ENCODE measurements at regions not wholly inside any gene's neighbourhood (a gene's known extent, or its start where the extent isn't known, plus 50 kb on each side); places are given as distances from the start of the nearest gene placed in this dataset.

- TF ChIP-seq CTCF (IDR thresholded peaks at IDR 0.05), result no peak
- no peak for TF ChIP-seq REST (IDR thresholded peaks at IDR 0.05; ENCODE audit: insufficient read depth in 1 of 2, low read depth in 2 of 2, low read length in 1 of 2)
- TF ChIP-seq POLR2AphosphoS5 (IDR thresholded peaks at IDR 0.05; ENCODE audit: low read depth, low read length), result no peak
Measured at GRCh38 chr4:65126200-65126599, 544.1 kb downstream of the EPHA5 start.

All from Panc1 (cell line).